Activated naive CD4-positive, alpha-beta T cell treated with anti-CD3 and anti-CD28 coated beads, Interleukin-2, amount 50 U/mL, for 72 hours (primary cell): ENCODE measurements at regions not wholly inside any gene's neighbourhood (a gene's known extent, or its start where the extent isn't known, plus 50 kb on each side); places are given as distances from the start of the nearest gene placed in this dataset.

ENCODE experiments used
- ATAC-seq, 2 donors: fragments of 150-1000 bp; cut with Tn5 transposase; 2 replicates each; pipeline ENCODE4 v1.10.0; 2021; ENCODE audit warnings: mild to moderate bottlenecking in 2 of 2, moderate library complexity in 2 of 2
- DNase-seq, 2 donors: peaks; one replicate each; pipeline ENCODE4 v3.0.0; 2021 to 2022; ENCODE audit warnings: low spot score in 2 of 2
- H3K27ac Mint-ChIP-seq, 2 donors: one replicate each; pipeline ENCODE4 v1.8.0; 2022; ENCODE audit warnings: mild to moderate bottlenecking in 2 of 2, mixed read lengths in 2 of 2
- H3K36me3 Mint-ChIP-seq, 2 donors: one replicate each; pipeline ENCODE4 v1.8.0; 2022; ENCODE audit warnings: mixed read lengths in 2 of 2
- H3K9me3 Mint-ChIP-seq, 2 donors: one replicate each; pipeline ENCODE4 v1.8.0; 2022; ENCODE audit warnings: mixed read lengths in 2 of 2

DNA sequence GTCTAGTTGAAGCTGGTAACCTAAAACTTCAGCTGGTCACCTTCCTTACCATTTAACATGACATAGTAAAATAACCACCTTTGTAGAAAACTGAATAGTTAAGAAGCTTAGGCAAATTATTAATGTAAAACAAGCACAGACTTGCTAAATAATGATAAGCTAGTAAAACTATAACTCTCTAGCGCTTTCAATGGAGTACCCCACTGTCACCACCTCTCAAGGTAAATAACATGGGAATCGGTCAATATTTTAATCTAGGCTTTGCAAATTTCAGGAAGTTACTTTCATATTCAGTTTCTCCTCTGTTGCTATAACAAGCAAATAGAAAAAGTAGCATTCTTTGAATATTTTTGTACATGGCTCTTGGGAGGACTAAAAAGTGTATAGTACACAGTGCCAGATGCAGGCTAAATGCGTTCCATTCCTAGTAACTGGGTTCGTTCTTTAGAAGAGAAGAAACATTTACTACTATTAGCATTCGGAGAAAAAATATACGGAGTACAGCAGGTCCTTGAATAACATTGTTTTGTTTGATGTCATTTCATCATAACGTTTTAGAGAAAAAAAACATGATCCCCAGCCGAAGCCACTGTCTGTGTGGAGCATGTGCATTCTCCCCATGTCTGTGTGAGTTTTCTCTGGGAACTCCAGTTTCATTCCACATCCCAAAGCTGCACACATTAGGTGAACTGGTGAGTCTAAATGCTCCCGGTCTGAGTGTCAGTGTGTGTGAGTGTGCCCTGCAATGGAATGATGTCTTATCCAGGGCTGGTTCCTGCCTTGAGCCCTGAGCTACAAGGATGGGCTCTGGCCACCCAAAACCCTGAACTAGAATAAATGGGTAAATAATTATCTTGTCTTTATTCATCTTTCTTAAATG, 52.5 kb downstream of the EPRS1 start:
- Mint-ChIP-seq H3K9me3 (no peaks in the 10 kb centered on the region), H3K36me3 (peaks cover 0 to 4% of the 10 kb centered on the region in 2 donors), H3K27ac (no peak overlapping the region)
- DNase-seq, result no peak
- no peak for ATAC-seq

DNA sequence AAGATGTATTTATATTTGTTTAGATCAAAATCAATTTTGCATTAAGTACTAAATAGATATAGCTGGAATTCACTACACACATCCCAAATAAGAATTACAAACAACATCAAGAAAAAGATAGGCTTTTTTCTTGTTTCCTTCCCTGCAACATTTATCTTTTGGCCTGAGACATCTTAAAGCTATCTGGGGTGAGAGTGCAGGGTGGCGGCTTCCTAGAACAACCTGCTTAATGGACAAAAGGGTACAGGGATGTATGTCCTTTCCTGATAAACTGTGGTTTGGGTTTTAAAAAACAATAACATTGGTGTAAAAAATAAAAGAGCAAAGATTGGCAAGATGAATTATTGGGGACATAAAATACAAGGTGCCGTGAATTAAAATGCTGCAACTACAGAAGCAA, 54.4 kb downstream of the EPRS1 start:
- no peaks in the 10 kb centered on the region for H3K9me3 Mint-ChIP-seq
- no peak overlapping the region for H3K27ac Mint-ChIP-seq
- no peak for ATAC-seq
- H3K36me3 Mint-ChIP-seq, result peaks cover 4 to 6% of the 10 kb centered on the region in 2 donors
- DNase-seq, result no peak

DNA sequence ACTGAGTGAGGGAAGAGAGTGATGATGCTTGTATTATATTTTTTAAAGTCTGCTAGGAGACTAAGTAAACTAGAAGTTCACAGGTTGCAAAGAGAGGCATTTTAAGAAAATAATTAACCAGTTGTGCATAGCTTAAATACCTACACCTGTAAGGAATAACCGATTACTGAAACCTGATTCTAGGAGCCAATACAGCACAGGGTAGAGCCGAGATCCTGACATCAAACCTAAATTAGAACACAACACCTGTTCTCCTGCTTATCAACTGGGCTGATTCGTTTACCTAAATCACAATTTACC, 54.8 kb downstream of the EPRS1 start:
- no peak for ATAC-seq
- peaks cover 4 to 6% of the 10 kb centered on the region in 2 donors for H3K36me3 Mint-ChIP-seq
- DNase-seq, result no peak
- no peaks in the 10 kb centered on the region for H3K9me3 Mint-ChIP-seq
- H3K27ac Mint-ChIP-seq, result no peak overlapping the region

DNA sequence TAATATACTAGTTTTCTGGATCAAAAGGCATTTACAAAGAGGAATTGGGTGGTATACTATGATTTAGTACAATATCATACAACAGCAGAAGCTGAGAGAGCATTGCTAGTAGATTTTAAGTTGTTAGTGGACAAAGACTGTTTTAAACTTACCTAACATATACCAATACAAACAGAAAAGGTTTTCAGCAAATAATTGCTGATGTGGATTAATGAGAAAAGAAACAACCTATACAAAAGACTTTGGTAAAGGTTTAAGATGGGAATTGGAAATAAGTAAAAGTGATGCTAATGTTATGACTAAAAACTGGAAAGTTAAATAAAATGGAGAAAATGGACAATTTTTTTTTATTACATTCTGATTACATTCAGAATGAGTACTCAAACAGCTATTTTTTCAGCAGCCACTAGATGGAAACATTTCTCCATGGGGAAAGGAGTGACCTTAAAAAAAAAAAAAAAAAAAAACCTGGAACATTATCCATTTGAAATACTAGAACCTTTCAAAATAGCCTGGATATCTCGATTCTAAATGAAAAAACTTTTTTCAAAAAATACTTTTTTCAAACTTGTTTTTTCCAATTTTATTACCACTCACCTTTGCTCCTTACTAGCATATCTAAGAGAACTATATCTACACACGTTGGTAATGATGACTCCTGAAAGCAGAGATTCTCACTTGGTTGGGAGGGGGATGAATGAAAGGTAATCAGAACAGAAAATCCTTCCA, 55.4 kb downstream of the EPRS1 start:
- Mint-ChIP-seq H3K36me3 (peaks cover 4 to 6% of the 10 kb centered on the region in 2 donors), H3K27ac (no peak overlapping the region), H3K9me3 (no peaks in the 10 kb centered on the region)
- DNase-seq (no peak), ATAC-seq (no peak)

DNA sequence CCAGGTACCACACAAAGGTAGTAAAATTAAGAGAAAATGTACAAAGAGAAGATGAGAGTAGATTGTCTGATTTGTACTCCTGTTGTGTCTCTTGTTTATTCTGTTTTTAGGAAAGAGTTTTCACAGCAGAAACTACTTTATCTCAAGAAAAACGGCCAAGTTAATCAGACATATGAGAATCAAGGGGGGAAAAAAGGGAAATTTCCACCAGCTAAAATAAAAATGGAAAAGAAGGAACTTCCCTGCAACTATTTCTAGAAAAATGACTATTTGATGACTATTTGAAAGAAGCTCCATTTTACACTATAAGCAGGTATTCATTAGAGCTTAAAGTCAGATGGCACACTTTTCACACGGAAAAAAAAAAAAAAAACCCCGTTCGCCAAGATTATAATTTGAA, 56.5 kb downstream of the EPRS1 start:
- DNase-seq, result no peak
- no peak for ATAC-seq
- Mint-ChIP-seq H3K36me3 (peaks cover 4 to 6% of the 10 kb centered on the region in 2 donors), H3K9me3 (no peaks in the 10 kb centered on the region), H3K27ac (no peak overlapping the region)

DNA sequence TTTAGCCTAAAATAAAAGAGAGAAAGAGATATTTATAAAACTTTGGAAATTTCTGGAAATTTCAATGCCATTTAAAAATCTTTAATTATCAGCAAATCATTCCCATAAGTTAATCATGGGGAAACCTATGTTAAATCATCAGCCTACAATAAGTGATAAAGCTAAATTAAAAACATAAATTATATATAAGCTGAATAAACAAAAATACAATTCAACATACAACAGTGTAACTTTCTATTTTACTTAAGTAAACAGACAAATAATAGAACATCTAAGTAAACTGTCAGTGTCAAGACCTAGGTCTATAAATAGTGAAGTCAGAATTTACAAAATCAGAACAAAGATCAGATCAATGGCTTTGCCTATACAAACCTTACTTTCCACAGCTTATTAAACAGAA, 57.5 kb downstream of the EPRS1 start:
- Mint-ChIP-seq H3K9me3 (no peaks in the 10 kb centered on the region), H3K36me3 (peaks cover 4 to 6% of the 10 kb centered on the region in 2 donors), H3K27ac (no peak overlapping the region)
- DNase-seq (no peak), ATAC-seq (no peak)

DNA sequence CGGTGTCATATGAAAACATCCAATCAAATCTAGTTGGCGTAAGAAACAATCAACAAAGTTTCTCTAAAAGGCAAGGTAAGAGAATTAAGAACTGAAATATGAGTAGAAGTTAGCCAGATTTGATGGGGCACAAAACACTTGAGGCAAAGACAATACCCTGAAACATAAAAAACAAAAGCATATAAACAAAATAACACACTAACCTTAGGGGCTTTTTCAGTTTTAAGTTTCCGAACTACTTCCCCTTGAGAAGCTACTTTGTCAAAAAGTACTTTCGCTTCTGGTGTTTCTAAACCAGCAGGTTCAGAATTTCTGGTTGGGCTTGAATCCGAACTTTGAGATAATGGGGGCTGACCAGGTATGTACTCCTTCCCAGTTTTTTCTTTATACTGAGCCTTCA, 57.9 kb downstream of the EPRS1 start:
- Mint-ChIP-seq H3K36me3 (peaks cover 4 to 6% of the 10 kb centered on the region in 2 donors), H3K27ac (no peak overlapping the region)

DNA sequence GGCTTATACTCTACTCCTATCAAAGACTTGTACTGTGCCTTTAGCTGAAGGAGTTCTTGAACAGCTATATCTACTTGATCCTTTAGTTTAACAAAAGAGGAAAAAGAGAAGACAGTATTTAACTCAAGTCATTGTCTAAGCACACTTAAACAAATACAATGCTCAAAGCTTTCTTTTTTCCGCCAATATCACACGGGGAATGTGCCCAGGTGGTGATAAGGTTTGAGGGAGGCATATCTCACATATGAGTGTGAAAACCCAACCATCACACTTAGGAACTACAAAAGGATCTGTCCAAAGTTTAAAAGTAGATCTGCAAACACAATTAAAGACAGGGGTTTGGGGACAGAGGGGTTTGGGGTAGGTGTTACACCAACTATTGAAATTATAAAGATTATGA, 59.0 kb upstream of the SLC30A10 start:
- no peaks in the 10 kb centered on the region for H3K9me3 Mint-ChIP-seq
- ATAC-seq, result no peak
- no peak overlapping the region for H3K27ac Mint-ChIP-seq
- H3K36me3 Mint-ChIP-seq, result peaks cover 4 to 6% of the 10 kb centered on the region in 2 donors
- DNase-seq, result no peak

More for the DNA sequence above, 57.9 kb downstream of the EPRS1 start:
- DNase-seq, result no peak
- no peak for ATAC-seq
- H3K9me3 Mint-ChIP-seq, result no peaks in the 10 kb centered on the region

DNA sequence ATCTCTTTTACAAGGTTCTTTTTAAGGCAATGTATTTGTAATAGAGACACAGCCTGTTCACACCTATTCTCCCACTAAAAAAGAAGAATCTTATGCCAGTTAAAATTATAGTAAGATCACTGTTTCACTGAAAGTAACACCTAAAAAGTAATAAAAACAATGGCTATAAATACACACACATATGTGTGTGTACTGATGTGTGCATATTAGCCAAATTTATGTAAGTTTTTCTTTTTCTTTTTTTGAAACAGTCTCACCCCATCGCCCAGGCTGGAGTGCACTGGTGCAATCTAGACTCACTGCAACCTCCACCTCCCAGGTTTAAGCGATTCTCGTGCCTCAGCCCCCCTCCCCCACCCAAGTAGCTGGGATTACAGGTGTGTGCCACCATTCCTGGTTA, 56.8 kb upstream of the SLC30A10 start:
- DNase-seq (no peak), ATAC-seq (no peak)
- Mint-ChIP-seq H3K9me3 (no peaks in the 10 kb centered on the region), H3K36me3 (peaks cover 4 to 6% of the 10 kb centered on the region in 2 donors), H3K27ac (peak overlapping the region in 1 of 2 donors; percentile 9)
